Liver (tissue), 8 donors: ENCODE measurements at regions not wholly inside any gene's neighbourhood (a gene's known extent, or its start where the extent isn't known, plus 50 kb on each side); places are given as distances from the start of the nearest gene placed in this dataset.

Experiments used
- DNase-seq: peaks from one replicate; pipeline ENCODE4 v3.0.0-alpha.2; 2017; ENCODE audit warnings: low spot score
- H3K27ac ChIP-seq, 2 donors: one replicate each; pipeline ENCODE4 v1.7.0; 2013; ENCODE audit warnings: inconsistent platforms in 2 of 2, low read length in 2 of 2, control low read depth in 1 of 2, low read depth in 1 of 2, mild to moderate bottlenecking in 1 of 2
- H3K27me3 ChIP-seq, 4 donors: one replicate each; pipeline versions ENCODE4 v1.6.1 to v1.7.0; 2013; ENCODE audit warnings: low read length in 3 of 4, inconsistent platforms in 1 of 4, mild to moderate bottlenecking in 1 of 4, moderate library complexity in 1 of 4; ENCODE audit not compliant: control insufficient read depth in 4 of 4, insufficient read depth in 4 of 4
- H3K36me3 ChIP-seq, 4 donors: one replicate each; pipeline versions ENCODE4 v1.6.1 to v1.7.0; 2013; ENCODE audit warnings: low read length in 3 of 4, mild to moderate bottlenecking in 3 of 4, low read depth in 1 of 4, moderate library complexity in 1 of 4; ENCODE audit not compliant: control insufficient read depth in 4 of 4, insufficient read depth in 3 of 4
- H3K4me1 ChIP-seq, 4 donors: one replicate each; pipeline versions ENCODE4 v1.6.1 to v1.7.0; 2013; ENCODE audit warnings: low read length in 3 of 4, mild to moderate bottlenecking in 3 of 4, moderate library complexity in 1 of 4; ENCODE audit not compliant: control insufficient read depth in 4 of 4, insufficient read depth in 4 of 4
- H3K4me3 ChIP-seq, 3 donors: one replicate each; pipeline versions ENCODE4 v1.6.1 to v1.7.0; 2013; ENCODE audit warnings: low read length in 3 of 3, control low read depth in 1 of 3, low read depth in 1 of 3, mild to moderate bottlenecking in 1 of 3
- H3K9ac ChIP-seq, 2 donors: one replicate each; pipeline ENCODE4 v1.7.0; 2013; ENCODE audit warnings: low read length in 2 of 2, mild to moderate bottlenecking in 2 of 2, moderate library complexity in 2 of 2, control low read depth in 1 of 2, low read depth in 1 of 2
- H3K9me3 ChIP-seq, 4 donors: one replicate each; pipeline versions ENCODE4 v1.6.1 to v1.7.0; 2013; ENCODE audit warnings: low read length in 3 of 4; ENCODE audit not compliant: control insufficient read depth in 4 of 4
- ATF3 ChIP-seq: IDR thresholded peaks from 2 replicates; pipeline ENCODE4 v1.6.1; 2016; ENCODE audit warnings: antibody characterized with exemption
- CTCF ChIP-seq: fragments of 150-350 bp; IDR thresholded peaks from 2 replicates; pipeline ENCODE4 v1.5.1; 2017; ENCODE audit warnings: improper control_type of control experiment, low read depth, low read length; ENCODE audit not compliant: missing input control
- EGR1 ChIP-seq, 2 donors: IDR thresholded peaks; 2 replicates each; pipeline ENCODE4 v1.6.1; 2016 to 2018; ENCODE audit warnings: antibody characterized with exemption in 2 of 2, low read depth in 2 of 2
- FOXA1 ChIP-seq: IDR thresholded peaks from 2 replicates; pipeline ENCODE4 v1.6.1; 2016; ENCODE audit warnings: antibody characterized with exemption
- FOXA2 ChIP-seq: IDR thresholded peaks from 2 replicates; pipeline ENCODE4 v1.6.1; 2016; ENCODE audit warnings: antibody characterized with exemption
- GABPA ChIP-seq, 2 donors: IDR thresholded peaks in 1 of 2; conservative IDR thresholded peaks in 1 of 2; 2 replicates each; pipeline ENCODE4 v1.6.1; 2016; ENCODE audit warnings: antibody characterized with exemption in 2 of 2, mild to moderate bottlenecking in 1 of 2, moderate library complexity in 1 of 2
- HNF4A ChIP-seq, 2 donors: conservative IDR thresholded peaks; 2 replicates each; pipeline ENCODE4 v1.6.1; 2016; ENCODE audit warnings: antibody characterized with exemption in 2 of 2, mild to moderate bottlenecking in 2 of 2
- HNF4G ChIP-seq: IDR thresholded peaks from 2 replicates; pipeline ENCODE4 v1.6.1; 2016; ENCODE audit warnings: antibody characterized with exemption
- JUND ChIP-seq, 2 donors: IDR thresholded peaks; 2 replicates each; pipeline ENCODE4 v1.6.1; 2016; ENCODE audit warnings: antibody characterized with exemption in 2 of 2
- MAX ChIP-seq: IDR thresholded peaks from 2 replicates; pipeline ENCODE4 v1.6.1; 2016; ENCODE audit warnings: antibody characterized with exemption
- NR2F2 ChIP-seq: IDR thresholded peaks from 2 replicates; pipeline ENCODE4 v1.6.1; 2016; ENCODE audit warnings: antibody characterized with exemption
- RAD21 ChIP-seq, 2 donors: IDR thresholded peaks; 2 replicates each; pipeline ENCODE4 v1.6.1; 2016; ENCODE audit warnings: antibody characterized with exemption in 2 of 2, mild to moderate bottlenecking in 2 of 2
- RXRA ChIP-seq, 2 donors: IDR thresholded peaks; 2 replicates each; pipeline ENCODE4 v1.6.1; 2017 to 2018; ENCODE audit warnings: antibody characterized with exemption in 2 of 2, mild to moderate bottlenecking in 1 of 2
- SP1 ChIP-seq: IDR thresholded peaks from 2 replicates; pipeline ENCODE4 v1.6.1; 2018; ENCODE audit warnings: antibody characterized with exemption, mild to moderate bottlenecking
- YY1 ChIP-seq: IDR thresholded peaks from 2 replicates; pipeline ENCODE4 v1.6.1; 2016; ENCODE audit warnings: antibody characterized with exemption, mild to moderate bottlenecking
- WGBS: extraction: QIAGEN DNeasy Blood & Tissue Kit; methylation state at CpG from one replicate; pipeline ENCODE4 v1.1.7; 2013; 5-methylcytosine and 5-hydroxymethylcytosine counted together
- TF ChIP-seq, protein P1 (sequence below): IDR thresholded peaks from 2 replicates; pipeline ENCODE4 v1.6.1; 2016; ENCODE audit warnings: antibody characterized with exemption, mild to moderate bottlenecking
- TF ChIP-seq, protein P2 (sequence below): IDR thresholded peaks from 2 replicates; pipeline ENCODE4 v1.6.1; 2016; ENCODE audit warnings: antibody characterized with exemption
- donor health status: healthy.
- donor health status: healthy.
- donor health status: healthy.
- donor health status: healthy.
- donor health status: healthy.

DNA sequence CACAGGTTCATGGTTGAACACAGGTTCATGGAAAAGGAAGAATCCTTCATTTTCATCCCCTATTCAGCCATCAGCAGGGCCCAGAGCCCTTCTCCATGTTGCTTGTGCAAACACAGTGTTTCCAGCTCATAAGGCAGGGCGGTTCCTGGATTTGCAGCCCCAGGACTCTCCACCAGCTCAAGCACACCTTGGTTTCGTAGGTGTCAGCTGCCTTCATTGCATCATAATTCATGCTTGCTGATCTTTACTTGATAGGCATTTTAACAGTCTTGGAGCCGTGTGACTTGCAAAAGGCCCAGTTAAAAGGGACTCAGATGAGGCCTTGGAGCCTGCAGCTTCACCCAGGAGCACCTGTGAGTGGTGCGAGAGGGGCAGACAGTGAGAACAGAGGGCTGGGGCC, 318.1 kb upstream of the B3GAT1 start:
- no peak for DNase-seq
- 86% methylated on average over 4 of the region's 4 CpGs for WGBS
- Histone ChIP-seq H3K4me1 (no peaks in the 10 kb centered on the region), H3K27ac (no peak overlapping the region), H3K9me3 (no peaks in the 10 kb centered on the region), H3K27me3 (peaks cover 0 to 3% (median under 1%) of the 10 kb centered on the region in 4 donors), H3K4me3 (no peak overlapping the region), H3K36me3 (no peaks in the 10 kb centered on the region), H3K9ac (no peak overlapping the region)
- TF ChIP-seq, protein P1, sequence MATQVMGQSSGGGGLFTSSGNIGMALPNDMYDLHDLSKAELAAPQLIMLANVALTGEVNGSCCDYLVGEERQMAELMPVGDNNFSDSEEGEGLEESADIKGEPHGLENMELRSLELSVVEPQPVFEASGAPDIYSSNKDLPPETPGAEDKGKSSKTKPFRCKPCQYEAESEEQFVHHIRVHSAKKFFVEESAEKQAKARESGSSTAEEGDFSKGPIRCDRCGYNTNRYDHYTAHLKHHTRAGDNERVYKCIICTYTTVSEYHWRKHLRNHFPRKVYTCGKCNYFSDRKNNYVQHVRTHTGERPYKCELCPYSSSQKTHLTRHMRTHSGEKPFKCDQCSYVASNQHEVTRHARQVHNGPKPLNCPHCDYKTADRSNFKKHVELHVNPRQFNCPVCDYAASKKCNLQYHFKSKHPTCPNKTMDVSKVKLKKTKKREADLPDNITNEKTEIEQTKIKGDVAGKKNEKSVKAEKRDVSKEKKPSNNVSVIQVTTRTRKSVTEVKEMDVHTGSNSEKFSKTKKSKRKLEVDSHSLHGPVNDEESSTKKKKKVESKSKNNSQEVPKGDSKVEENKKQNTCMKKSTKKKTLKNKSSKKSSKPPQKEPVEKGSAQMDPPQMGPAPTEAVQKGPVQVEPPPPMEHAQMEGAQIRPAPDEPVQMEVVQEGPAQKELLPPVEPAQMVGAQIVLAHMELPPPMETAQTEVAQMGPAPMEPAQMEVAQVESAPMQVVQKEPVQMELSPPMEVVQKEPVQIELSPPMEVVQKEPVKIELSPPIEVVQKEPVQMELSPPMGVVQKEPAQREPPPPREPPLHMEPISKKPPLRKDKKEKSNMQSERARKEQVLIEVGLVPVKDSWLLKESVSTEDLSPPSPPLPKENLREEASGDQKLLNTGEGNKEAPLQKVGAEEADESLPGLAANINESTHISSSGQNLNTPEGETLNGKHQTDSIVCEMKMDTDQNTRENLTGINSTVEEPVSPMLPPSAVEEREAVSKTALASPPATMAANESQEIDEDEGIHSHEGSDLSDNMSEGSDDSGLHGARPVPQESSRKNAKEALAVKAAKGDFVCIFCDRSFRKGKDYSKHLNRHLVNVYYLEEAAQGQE = no peak
- TF ChIP-seq HNF4A (conservative IDR thresholded peaks at IDR 0.05) = no peak
- TF ChIP-seq FOXA1 = no peak
- TF ChIP-seq JUND (IDR thresholded peaks at IDR 0.05) = no peak
- no peak for TF ChIP-seq RXRA (IDR thresholded peaks at IDR 0.05)
- TF ChIP-seq, protein P2, sequence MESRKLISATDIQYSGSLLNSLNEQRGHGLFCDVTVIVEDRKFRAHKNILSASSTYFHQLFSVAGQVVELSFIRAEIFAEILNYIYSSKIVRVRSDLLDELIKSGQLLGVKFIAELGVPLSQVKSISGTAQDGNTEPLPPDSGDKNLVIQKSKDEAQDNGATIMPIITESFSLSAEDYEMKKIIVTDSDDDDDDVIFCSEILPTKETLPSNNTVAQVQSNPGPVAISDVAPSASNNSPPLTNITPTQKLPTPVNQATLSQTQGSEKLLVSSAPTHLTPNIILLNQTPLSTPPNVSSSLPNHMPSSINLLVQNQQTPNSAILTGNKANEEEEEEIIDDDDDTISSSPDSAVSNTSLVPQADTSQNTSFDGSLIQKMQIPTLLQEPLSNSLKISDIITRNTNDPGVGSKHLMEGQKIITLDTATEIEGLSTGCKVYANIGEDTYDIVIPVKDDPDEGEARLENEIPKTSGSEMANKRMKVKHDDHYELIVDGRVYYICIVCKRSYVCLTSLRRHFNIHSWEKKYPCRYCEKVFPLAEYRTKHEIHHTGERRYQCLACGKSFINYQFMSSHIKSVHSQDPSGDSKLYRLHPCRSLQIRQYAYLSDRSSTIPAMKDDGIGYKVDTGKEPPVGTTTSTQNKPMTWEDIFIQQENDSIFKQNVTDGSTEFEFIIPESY = no peak
- TF ChIP-seq HNF4G = no peak
- TF ChIP-seq MAX = no peak
- no peak for TF ChIP-seq NR2F2
- no peak for TF ChIP-seq YY1
- no peak for TF ChIP-seq RAD21 (IDR thresholded peaks at IDR 0.05)
- no peak for TF ChIP-seq FOXA2
- TF ChIP-seq EGR1 (IDR thresholded peaks at IDR 0.05; ENCODE audit: low read depth in 2 of 2) = no peak
- no peak for TF ChIP-seq ATF3
- no peak for TF ChIP-seq GABPA (IDR thresholded peaks at IDR 0.05 in 1 of 2, conservative IDR thresholded peaks at IDR 0.05 in 1 of 2)
- TF ChIP-seq SP1 = no peak
- no peak for TF ChIP-seq CTCF

DNA sequence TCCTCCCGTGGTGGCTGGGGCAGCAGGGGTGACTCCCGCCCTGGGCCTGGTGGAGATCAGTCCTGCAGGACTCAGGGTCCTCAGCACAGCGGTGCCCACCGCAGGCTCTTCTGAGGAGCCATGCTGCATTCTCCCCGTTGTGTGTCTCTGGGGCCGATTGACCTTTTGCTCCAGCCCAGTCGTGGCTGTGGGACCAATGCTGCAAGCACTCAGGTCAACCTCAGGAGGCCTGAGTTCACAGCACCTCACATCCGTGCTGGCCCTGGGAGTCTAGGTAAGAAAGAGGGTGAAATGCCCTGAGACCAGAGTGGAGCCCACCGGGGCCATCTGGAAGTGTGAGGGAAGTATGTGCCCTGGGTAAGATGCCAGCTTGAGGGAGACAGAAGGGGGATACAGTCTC, 316.1 kb upstream of the B3GAT1 start:
- WGBS = 87% methylated on average over 9 of the region's 9 CpGs
- H3K9ac ChIP-seq = no peak overlapping the region
- no peak for DNase-seq
- H3K36me3 ChIP-seq = no peaks in the 10 kb centered on the region
- no peak overlapping the region for H3K4me3 ChIP-seq
- H3K9me3 ChIP-seq = no peaks in the 10 kb centered on the region
- H3K4me1 ChIP-seq = no peaks in the 10 kb centered on the region
- peaks cover 0 to 3% (median 3%) of the 10 kb centered on the region in 4 donors for H3K27me3 ChIP-seq
- no peak overlapping the region for H3K27ac ChIP-seq
- TF ChIP-seq MAX = no peak
- TF ChIP-seq FOXA1 = no peak
- TF ChIP-seq JUND (IDR thresholded peaks at IDR 0.05) = no peak
- no peak for TF ChIP-seq EGR1 (IDR thresholded peaks at IDR 0.05; ENCODE audit: low read depth in 2 of 2)
- no peak for TF ChIP-seq CTCF
- TF ChIP-seq RAD21 (IDR thresholded peaks at IDR 0.05) = no peak
- TF ChIP-seq SP1 = no peak
- no peak for TF ChIP-seq RXRA (IDR thresholded peaks at IDR 0.05)
- TF ChIP-seq FOXA2 = no peak
- no peak for TF ChIP-seq HNF4A (conservative IDR thresholded peaks at IDR 0.05)
